HL-60 (cell line): ENCODE measurements at regions not wholly inside any gene's neighbourhood (a gene's known extent, or its start where the extent isn't known, plus 50 kb on each side); places are given as distances from the start of the nearest gene placed in this dataset.

Experiments used
- POLR2AphosphoS5 ChIP-seq: IDR thresholded peaks from 2 replicates; pipeline ENCODE4 v1.6.1; 2012; ENCODE audit warnings: low read depth
- TF ChIP-seq, protein P1 (sequence below): IDR thresholded peaks from one replicate; pipeline ENCODE4 v1.5.1; 2011; ENCODE audit warnings: low read length, control low read depth, inconsistent platforms; ENCODE audit not compliant: insufficient read depth
- TF ChIP-seq, protein P2 (sequence below): IDR thresholded peaks from 2 replicates; pipeline ENCODE4 v1.6.1; 2012; ENCODE audit warnings: low read depth; ENCODE audit not compliant: insufficient replicate concordance

DNA sequence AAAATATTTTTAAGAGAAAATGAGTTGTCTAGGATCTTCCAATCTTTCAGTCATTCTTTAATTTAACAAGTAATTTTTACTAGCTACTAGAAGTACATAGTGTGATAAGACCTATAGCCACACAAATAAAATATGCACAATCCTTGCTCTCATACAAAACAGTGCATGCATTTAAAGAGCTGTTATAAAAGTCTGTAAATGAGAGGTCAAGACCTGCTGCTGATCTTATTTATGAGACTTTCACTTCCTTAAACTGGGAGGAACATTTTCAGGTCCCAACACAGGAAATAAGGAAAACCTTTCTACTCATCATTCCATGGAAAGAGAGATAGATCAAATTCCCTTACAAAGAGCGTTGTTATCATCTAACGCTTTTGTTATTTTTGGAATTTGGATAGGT is 54.2 kb upstream of the PAM start:
- TF ChIP-seq, protein P1, sequence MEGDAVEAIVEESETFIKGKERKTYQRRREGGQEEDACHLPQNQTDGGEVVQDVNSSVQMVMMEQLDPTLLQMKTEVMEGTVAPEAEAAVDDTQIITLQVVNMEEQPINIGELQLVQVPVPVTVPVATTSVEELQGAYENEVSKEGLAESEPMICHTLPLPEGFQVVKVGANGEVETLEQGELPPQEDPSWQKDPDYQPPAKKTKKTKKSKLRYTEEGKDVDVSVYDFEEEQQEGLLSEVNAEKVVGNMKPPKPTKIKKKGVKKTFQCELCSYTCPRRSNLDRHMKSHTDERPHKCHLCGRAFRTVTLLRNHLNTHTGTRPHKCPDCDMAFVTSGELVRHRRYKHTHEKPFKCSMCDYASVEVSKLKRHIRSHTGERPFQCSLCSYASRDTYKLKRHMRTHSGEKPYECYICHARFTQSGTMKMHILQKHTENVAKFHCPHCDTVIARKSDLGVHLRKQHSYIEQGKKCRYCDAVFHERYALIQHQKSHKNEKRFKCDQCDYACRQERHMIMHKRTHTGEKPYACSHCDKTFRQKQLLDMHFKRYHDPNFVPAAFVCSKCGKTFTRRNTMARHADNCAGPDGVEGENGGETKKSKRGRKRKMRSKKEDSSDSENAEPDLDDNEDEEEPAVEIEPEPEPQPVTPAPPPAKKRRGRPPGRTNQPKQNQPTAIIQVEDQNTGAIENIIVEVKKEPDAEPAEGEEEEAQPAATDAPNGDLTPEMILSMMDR: no peak
- no peak for TF ChIP-seq POLR2AphosphoS5
- TF ChIP-seq, protein P2, sequence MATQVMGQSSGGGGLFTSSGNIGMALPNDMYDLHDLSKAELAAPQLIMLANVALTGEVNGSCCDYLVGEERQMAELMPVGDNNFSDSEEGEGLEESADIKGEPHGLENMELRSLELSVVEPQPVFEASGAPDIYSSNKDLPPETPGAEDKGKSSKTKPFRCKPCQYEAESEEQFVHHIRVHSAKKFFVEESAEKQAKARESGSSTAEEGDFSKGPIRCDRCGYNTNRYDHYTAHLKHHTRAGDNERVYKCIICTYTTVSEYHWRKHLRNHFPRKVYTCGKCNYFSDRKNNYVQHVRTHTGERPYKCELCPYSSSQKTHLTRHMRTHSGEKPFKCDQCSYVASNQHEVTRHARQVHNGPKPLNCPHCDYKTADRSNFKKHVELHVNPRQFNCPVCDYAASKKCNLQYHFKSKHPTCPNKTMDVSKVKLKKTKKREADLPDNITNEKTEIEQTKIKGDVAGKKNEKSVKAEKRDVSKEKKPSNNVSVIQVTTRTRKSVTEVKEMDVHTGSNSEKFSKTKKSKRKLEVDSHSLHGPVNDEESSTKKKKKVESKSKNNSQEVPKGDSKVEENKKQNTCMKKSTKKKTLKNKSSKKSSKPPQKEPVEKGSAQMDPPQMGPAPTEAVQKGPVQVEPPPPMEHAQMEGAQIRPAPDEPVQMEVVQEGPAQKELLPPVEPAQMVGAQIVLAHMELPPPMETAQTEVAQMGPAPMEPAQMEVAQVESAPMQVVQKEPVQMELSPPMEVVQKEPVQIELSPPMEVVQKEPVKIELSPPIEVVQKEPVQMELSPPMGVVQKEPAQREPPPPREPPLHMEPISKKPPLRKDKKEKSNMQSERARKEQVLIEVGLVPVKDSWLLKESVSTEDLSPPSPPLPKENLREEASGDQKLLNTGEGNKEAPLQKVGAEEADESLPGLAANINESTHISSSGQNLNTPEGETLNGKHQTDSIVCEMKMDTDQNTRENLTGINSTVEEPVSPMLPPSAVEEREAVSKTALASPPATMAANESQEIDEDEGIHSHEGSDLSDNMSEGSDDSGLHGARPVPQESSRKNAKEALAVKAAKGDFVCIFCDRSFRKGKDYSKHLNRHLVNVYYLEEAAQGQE: no peak
